Activated CD4-positive, alpha-beta T cell treated with anti-CD3 and anti-CD28 coated beads for 24 hours (primary cell): ENCODE measurements at regions not wholly inside any gene's neighbourhood (a gene's known extent, or its start where the extent isn't known, plus 50 kb on each side); places are given as distances from the start of the nearest gene placed in this dataset.

ENCODE experiments used
- DNase-seq, 2 donors: peaks; one replicate each; pipeline ENCODE4 v3.0.0-alpha.2; 2020; ENCODE audit warnings: low read depth in 2 of 2

DNA sequence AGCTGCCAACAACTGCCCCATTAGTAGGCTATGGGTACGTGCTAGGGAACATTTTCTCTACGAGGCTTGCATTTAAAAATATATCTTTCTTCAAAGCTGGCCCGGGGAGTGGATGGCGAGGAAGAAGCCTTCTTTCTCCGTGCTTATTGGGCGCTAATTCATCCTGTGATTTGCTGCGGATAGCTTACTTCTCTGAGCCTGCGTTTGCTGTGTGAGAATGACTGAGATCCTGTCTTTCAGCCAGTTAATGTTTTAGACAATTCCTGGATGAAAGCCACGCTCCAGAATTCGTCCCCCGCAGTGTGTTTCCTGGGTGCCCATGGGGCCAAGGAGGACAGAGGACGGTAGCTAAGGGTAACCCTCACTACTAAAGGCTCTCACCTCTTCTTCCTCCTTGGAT, 57.8 kb upstream of the TARBP1 start:
- no peak for DNase-seq

DNA sequence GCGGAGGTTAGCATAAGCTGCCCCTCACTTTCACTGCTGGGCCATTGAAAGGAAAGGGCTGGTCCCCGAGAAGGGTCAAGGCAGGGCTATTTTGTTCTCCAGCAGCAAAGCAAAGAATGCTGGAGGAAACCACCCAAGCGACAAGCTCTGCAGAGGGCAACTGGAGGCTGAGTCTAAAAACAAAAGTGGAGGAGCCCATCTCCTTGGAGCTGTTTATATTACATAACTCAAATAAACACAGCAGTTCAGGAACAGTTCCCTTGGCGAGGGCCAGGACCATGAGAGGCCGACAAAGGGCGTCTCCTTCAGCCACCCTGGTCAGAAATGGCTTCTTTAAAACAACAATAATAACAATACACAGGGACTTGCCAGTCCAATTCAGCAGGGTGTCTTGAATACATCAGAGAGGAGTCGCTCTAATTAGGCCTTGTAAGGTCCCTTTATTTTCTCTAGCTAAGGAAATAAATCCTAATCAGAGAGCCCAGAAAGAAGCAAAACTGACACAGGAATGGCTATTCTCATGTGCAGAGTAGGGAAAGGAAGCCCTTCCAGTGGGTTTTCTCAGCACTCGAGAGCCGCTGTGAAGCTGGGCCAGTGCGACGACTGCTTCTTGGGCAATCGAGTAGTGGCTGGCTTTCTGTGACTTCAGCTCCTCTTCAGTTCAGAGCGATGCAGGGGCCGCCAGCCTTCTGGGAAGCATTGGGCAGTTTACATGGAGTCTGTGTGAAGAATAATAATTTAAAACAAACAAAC, 57.0 kb upstream of the TARBP1 start:
- no peak for DNase-seq

DNA sequence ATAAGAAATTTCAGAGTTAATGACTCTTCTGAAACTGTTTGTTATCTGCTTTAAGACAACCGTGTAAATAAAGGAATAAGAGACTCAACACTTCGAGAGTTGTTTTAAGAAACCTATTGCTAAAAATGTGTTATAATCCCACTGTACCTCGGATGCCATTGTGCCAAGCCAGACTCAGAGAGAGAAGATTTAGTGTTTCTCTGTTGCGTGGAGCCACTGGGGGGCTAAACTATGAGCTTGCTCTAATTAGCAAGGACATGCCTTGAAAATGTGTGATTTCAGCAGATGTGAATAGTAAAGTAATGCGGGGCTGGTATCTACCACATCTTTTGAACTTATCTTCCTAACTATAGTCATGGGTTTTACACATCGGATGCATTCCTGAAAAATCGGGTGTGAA, 56.2 kb upstream of the TARBP1 start:
- no peak for DNase-seq

DNA sequence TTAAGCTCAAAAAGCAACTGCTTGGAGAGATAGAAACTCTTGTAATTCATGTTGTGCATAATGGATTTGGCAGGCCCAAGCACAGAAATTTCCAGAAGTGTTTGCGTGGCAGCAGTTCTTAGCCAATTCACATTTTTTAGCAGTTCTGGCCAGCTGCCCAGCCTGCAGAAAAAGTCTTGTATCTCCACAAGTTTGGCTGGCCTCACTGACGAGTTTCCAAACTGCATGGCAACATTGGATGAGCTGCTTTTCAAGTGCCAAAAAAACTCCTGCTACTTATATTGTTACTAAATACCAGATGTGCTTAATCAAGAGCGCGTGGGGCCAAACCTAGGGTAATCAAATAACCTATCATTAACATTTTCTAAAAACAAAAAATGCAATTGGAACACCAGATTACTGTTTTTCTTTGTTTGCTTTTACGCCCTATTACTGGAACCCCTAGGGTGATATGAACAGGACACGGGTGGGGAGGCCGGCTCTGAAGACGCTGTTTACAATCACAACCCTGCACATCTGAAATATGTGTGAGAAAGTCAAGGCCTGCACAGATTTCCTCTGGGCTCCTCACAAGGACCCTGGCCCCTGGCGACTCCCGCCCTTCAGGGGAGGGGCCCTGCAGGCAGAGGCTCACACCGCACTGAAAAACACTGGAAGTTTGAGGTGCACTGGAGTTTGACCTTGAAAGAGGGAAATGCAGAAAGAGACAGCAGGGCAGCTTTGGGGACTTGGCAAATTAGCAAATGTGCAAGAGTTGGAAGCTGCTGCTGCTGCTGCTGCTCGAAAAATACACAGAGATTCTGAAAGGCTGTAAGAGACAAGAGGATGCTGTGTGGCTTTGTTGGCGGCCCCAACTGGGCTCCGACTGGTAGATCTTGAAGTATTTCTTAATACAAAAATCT, 55.2 kb upstream of the TARBP1 start:
- DNase-seq, result no peak

DNA sequence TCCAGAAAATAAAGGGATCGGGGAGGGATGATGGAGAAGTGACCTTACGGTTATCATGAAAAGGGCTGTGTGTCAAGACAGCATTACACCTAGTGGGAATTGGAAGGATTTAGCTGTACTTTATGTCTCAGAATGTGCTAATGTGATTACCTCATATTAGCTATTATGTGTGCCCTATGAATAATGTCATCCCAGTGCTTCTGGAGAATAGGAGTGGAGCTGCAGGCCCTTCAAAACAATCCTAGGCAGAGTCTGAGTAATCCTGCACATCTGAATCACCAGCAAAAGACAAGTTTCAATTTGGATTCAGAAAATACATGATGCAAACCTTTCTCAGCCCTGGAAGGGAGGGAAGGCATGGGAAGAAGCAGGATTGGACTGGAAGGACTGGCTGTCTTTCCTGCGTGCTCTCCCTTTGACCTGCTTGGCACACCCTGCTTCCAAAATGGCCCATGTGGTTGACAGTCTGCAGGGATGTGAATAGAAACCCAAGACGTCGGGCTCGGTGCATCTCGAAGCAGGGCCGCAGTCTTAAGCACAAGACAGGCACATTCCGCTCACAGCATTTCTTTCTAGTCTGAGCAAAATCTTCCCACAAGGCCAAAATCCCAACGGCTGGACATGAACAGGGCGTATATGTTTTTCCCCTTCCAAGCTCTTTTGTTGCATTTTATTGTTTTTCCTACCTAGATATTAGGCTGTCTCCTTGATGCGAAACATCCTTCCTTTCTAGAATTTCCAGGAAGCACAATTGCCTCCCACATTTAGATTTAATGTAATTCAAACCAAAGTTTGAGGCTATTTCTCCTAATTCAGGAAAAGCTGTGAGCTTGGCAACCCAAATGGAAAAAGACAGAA, 54.3 kb upstream of the TARBP1 start:
- no peak for DNase-seq

DNA sequence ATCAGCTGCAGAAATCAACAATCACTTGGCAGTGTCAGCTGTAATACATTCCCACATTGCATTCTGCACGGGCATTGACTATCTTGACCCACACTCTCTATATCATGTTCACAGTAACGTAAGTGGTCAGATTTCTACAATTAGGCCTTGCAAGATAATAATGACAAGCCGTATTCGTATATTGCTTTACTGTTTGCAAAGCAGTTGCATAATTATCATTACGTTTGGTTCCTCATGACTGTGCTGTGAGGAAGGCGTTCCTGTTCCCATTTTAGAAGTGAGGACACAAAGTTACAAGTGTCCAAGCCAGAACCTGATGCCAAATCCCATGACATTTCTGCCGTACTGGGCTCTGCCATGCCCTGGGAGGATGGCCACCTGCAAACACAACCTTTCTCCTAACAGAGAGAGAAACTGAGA, 53.5 kb upstream of the TARBP1 start:
- DNase-seq, result no peak

DNA sequence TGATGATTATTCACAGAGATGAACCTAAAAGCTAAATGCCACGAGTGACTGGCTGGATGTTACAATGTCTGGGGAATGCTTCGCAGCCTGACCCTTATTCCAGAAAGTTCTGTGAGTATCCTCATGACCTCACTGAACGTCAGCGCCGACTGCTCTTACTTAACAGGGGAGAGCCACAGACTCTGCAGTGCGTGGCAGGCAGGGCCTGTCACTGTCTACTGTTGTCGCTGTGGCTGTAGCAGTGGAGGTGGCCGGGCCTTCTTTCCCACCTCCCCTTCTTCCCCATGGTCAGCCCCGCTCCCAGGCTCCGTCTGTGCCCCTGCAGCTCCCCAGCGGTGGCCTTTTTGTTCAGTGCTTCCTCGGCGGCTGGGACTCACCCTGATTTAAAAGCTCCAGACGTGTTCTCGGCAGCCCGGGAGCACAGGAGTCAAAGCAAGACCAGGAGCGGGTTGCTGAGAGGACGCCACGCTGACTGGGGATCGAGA, 52.2 kb upstream of the TARBP1 start:
- no peak for DNase-seq

DNA sequence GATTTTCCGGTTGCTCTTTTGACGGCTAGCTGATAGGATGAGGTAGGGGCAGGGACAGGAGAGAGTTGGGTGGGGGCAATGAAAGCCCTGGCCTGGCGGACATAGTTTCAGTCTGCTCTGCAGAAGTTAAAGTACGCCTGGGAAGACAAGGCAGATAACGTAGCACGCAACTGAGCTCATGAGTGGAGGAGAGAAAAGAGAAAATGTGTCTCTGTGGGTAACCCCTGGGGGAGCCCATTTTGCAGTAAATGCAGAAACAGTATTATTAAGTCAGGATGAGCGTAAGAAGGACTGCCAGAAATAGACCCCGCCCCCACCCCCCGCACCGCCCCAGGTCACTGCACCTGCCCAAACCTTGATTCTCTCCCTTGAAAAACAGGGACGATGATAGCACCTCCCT, 51.7 kb upstream of the TARBP1 start:
- no peak for DNase-seq

DNA sequence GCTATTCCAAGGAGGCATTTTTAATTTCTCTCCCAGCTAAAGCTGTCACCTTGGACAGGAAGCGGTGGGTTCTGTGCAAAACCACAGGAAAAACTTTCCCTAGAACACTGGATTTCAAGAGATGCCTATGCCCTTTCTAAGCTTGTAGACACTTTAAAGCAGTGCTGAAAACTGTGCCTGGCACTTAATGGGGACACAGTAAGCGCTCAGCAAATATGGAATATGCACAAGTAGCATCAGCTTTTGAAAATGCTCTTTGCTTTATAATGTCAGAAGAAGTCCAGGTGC, 50.9 kb upstream of the TARBP1 start:
- no peak for DNase-seq

DNA sequence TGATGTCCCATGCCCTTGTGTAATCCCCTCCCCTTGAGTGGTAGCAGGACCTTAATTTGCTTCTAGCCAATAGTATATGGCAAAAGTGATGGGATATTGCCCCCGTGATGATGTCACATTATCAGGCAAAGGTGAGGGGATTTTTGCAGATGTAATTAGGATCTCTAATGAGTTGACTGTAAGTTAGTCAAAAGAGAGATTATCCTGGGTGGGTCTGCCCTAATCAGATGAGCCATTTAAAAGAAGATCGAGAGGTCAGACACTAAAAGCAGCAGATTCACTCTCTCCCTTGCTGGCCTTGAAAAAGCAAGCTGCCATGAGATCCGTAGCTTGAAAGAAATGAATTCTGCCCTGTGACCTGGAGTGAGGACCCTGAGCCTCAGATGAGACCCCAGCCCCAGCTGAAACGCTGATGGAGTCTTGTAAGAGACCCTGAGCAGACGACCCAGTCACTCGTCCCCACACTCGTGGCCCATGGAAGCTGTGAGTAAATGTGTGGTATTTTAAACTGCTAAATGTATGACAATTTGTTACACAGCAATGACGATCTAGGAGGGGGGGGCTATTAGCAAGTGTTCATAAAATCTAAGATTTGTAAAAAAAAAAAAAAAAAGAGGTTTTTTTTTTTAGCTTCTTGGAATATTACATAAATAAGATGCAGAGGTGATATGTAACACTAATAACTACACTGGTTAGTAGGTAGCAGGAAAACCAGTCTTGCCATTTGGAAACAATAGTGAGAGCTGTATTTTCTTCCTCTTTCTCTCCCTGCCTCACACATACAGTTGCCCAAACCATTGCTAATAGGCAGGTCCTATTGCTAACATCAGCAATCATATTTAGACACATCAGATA, 50.3 kb upstream of the TARBP1 start:
- no peak for DNase-seq
